GM21423 (cell line): ENCODE measurements at regions not wholly inside any gene's neighbourhood (a gene's known extent, or its start where the extent isn't known, plus 50 kb on each side); places are given as distances from the start of the nearest gene placed in this dataset.

Experiments
- ATAC-seq: cut with Tn5 transposase; IDR thresholded peaks from one replicate; pipeline ENCODE4 v1.9.1; 2021; ENCODE audit warnings: mild to moderate bottlenecking, moderate library complexity; ENCODE audit not compliant: unreplicated experiment

DNA sequence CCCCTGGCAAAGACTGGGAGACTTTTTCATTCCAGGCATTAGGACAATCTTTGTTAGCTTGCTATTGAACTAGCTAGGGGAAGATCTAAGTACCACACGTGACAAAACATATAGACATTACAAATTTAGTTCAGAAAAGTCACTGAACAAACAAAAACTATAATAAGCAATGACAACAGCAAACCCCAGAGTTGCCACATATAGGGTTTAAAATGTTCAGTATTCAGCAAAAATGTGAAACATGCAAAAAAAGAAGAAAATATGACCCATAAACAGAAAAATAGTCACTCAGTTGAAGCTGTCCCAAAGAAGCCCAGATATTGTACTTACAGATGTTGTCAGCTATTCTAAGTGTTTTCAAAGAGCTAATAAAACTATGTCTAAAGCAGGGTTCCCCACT, 431.1 kb upstream of the CDH2 start:
- no peak for ATAC-seq

DNA sequence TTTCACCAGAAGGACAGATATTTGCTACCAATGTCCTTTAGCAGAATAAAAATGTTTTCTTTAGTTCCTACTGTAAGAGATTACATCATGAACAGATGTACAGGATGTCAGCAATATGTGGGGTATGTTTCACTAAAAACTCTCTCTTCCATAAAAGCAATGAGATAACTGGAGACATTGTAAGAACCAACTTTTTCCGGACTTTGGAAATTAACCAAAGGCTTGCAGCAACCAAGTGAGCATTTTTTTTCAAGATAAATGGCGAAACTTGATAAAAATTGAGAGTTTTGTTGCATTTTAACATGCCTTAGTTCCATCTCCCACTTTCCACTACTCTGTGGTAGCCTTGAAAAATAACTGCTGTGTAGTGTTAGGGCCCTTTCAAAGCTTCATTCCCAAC, 429.8 kb upstream of the CDH2 start:
- no peak for ATAC-seq

DNA sequence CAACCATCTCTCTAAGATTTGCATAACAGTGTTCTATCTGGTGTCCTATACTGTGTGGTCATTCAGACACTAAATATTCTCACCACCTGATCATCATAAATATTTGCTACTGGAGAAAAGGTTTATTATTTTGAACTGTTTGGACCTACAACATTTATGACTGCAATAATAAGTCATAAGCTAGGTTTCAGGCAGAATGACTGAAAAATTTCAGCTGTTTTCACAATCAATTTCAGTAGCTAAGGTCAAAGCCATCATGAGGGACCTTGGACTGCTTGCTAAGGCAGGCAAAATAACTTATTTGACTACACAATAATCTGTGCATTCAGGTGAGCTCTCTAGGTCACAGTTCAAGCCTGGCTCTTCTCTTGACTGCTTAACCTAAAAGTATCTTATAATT, 425.5 kb upstream of the CDH2 start:
- ATAC-seq, result no peak

DNA sequence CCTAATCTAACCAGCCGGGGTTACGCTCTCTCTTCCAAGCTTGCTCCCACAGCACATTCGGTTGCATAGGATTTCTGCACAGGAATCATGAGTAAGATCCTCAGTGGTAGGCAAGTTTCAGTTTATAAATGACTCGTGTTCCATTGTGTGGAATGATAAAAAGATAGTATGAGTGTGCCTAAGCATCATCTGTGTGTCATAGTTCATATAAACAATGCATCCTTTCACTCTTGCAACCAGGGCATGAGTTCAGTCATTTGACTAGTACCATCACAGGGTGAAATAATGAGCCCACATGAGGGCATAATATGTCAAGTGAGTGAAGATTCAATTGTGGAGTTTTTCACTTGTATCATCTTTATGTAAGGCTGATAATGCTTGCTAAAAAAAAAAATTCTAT, 417.1 kb upstream of the CDH2 start:
- ATAC-seq, result no peak

DNA sequence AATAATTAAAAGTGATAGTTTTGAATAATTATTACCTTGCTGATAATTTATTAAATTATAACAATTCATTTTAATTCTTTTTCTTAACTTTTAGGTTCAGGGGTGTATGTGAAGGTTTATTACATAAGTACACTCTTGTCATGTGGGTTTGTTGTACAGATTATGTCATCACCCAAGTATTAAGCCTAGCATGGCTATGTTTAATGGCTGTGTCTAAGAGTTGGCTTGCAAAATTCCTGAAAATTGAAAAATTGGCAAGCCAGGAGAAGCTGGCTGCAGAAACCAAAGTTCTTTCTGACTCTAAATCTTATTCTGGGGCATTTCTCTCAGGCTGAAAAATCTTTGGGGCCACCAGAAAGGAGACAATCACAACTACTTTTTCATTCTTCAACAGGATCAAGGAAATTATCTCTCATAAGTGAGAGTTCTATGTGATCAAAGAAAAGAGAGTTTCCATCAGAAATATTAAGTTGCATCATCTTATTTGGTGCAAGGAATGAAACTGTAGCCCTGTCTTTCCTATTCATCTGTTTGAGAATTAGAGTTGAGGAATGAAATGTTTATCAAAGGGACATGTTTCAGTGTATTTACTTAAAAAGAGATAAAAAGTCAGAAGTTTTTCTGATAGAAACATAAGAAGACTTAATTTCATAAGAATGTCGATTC, 412.1 kb upstream of the CDH2 start:
- no peak for ATAC-seq

DNA sequence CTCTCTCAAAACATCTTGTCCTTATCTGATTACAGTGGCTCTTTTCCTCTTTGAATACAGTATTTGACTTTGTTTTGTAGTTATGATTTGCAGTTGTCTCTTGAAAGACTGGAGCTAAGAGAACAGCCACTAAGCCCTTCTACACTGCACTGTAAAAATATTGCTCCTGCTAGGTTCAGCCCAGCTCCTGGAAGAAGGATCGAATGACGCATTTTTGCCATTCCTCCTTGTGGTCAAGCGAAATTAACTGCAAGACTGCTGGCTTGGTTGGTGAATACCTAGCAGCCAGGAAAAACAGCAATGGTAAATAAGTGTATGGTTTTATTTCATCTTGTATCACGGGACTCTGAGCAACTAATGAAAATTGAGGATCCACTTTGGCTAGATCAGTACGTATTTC, 407.8 kb upstream of the CDH2 start:
- ATAC-seq, result no peak

DNA sequence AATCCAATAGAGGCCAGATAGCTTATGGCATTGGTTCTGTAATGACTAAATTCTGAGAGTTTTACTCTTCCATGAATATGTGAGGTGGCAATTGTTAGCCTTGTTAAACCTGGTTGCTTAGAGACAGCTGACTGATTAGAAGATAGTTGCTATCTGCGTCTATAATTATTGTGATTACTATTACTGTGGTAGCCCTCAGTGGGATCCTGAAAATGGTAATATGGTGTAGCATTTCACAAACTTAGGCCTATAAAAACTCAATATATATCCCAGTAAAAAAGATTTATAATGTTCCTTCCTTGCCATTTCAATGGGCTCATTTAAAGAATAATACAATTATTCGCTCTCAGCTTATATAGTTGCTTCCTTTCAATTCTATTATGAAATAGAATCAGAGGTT, 405.8 kb upstream of the CDH2 start:
- no peak for ATAC-seq

DNA sequence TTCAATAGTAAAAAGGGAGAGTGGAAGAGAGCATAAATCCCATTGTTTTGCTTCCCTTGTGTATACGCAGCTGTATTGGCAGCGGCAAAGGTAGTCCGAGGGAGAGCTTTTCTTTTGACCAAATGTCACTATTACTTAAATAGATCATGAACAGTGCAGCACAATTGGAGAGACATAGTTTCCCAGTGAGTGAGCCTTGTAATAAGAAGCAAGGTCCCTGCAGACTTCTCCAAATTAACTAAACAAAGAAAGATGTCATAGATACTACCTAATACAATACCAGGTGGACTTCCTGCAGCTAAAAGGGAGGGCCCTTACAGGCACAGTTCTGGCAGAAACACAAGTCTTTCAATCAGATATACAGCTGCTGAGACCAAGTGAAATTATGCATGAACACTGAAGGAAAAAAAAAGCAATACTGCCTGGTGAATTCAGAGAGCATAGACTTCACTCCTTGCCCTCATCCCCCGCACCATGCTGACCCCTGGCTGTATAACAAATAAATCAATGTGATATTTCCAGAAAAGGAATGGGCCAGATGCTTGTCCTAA, 404.7 kb upstream of the CDH2 start:
- ATAC-seq, result no peak

DNA sequence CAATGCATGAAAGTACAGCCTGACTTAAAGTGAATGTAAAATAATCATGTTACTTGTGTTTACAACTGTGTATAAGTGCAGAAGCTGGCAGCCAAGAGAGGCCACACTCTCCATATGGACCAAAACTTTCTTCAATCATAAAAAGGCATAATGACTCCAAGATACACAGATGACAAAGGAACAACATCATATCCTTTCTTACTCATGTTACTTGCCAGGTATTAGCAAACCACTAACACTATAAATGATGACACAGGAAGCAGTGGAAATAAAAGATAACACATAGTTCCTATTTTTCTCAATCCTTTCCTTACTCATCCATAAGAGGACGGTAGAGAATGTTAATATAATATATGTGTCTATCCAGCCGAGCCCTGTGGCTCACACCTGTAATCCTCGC, 400.0 kb upstream of the CDH2 start:
- no peak for ATAC-seq

DNA sequence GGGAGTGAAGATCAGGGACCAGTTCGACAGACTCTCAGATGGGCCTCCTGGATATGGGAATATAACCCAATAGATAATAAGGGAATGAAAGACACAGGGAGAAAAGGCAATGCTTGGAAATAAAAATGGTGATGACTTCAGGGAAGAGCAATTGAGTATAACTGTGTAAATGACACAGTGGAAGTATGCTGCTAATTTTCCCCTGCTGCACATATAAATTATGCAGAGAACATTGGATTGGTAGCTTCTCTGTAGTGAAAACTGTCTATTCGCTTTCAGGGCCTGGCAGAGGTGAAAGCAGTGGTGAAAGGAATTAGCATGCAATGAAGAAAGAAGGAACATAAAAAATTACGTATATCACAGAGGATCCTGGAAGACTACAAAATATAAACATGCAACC, 398.2 kb upstream of the CDH2 start:
- no peak for ATAC-seq

DNA sequence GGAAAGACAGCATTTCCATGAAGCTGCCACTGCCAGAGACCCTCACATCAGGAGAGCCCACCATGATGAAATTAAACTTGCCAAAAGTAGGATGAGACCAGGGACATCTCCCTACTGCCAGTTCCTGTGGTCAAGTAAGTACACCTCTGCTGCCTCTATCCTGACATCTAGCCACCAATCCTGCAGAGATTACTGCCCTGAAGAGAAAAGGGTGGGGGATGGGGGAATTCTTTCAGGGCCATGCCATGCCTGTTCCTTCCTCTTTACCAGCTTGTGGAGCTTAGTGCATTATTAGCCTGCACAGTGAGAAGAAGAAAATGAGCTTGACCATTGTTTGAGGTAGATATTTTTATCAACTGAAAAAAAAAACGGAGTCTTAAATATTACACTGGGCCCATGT, 397.2 kb upstream of the CDH2 start:
- no peak for ATAC-seq

DNA sequence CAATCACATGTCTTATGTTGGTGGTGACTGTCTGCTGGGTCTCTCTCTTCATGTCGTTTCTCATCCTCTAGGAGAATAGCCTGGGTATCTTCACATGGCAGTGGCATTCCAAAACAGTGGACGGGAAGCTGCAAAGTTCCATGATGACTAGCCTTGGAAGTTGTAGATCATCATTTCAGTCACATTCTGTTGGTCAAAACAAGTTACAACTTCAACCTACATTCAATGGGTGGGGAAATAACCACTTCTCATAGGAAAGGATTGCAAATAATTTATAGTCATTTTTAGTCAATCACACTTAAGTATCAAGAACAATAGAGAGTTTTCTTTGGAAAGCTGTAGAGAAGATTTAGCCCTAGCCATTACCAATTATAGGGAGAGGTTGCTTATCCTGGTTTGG, 395.0 kb upstream of the CDH2 start:
- no peak for ATAC-seq

DNA sequence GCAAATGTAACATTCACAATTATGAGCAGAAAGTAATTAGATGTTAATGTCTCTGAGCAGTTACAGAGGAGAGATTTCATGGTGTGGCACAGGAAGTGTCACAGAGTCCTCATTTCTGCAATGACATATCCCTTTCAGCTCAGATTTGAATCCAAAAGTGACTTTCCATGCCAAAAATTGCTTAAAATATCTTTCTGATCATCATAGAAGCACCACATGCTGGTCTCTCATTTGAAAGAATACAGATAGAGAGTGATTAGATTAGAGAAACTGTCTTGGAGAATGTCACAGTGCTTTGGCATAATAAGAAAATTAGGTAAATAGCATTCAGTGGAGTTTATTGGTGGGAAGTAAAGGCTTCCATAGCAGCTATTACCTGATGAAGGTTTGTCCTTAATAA, 383.4 kb upstream of the CDH2 start:
- ATAC-seq, result no peak

DNA sequence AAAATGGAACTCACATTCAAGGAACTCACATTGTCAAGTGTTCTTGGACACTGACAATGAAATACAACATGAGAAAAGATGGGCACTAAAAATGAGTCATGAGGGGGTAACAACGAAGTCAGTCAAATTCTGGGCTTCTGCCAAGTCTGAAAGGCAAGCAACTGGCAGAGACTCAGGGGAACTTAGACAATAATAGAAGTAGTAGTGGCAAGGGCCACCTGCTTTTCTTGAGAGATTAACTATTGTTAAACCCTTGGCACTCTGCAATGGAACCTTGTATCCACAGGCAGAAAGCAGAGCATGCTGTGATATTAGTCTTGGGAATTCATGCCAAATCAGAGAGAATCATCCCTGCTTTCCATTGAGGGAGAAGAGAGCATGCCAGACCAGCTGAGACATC, 382.6 kb upstream of the CDH2 start:
- no peak for ATAC-seq

DNA sequence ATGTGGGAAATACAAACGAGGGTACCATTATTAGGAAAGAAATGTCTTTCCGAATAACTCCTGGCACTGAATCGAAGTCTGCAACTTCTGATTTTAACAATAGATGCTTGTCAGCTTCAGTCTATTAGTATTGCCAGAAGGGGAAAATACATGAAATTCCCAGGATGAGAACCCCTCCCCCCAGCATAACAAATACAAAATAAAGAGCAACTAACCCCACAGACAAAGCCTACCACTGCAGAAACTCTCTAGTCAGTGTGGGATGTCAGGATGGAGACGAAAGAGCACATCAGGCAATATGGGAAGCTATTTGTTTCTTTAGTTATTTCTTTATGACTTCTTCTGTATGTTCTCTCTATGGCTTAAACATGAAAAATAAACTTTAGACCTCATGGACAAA, 365.0 kb upstream of the CDH2 start:
- ATAC-seq, result no peak

DNA sequence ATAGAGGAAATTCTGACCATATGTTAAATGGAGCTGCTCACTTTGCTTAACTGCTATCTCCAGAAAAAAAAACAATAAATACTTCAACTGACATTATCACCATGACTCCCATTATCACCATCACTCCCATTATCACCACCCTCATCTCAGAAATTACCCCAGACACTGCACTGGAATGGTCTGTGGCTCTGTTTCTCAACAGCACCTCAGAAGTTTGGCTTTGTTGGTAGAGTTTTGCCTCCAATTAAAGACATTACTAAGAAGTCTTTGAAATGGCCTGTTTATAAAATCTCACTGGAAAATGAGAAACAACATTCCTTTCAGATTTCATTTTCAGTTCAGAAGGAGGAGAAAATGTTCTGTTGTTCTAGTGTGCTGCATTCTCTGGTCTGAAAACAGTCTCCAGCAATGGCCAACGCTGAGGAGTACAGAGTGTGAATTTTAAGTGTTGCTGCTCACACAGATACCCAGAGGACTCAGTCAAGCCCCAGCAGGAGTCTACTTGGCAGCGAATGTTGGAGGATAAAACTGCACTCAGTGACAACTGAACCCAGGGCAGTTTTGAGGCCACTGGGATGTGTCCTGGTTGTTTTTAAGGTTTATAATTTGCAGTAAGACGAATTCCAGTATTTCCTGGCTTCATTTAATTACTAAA, 364.5 kb upstream of the CDH2 start:
- ATAC-seq, result no peak

DNA sequence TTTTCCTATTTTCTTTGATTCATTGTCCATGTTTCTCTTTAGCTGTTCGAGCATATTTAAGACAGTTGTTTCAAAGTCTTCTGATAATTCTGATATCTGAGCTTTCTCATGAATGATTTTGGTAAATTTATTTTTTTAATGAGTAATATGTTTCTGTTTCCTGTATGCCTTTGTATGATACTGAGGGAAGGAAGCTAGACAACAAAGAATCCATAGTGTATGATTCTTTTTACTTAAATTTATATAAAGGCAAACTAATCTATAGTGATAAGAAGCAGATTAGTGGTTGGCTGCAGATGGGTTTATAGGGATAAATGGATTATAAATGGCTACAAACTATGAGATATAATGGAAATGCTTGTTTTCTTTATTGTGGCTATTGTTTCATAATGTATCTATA, 352.7 kb upstream of the CDH2 start:
- ATAC-seq, result no peak

DNA sequence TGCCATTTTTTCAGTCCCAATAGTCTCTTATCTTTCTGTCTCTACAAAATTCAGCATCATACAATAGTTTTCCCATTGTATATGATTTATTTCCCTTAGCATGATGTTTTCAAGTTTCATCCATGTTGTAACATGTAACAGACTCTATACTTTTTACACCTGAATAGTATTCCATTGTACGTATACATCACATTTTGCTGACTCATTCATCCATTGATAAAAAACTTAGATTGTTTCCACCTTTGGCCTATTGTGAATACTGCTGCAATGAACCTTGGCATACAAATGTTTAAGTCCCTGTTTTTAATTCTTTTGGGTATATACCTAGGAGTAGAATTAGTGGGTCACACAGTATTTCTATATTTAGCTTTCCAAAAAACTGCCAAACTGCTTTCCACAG, 349.3 kb upstream of the CDH2 start:
- no peak for ATAC-seq

DNA sequence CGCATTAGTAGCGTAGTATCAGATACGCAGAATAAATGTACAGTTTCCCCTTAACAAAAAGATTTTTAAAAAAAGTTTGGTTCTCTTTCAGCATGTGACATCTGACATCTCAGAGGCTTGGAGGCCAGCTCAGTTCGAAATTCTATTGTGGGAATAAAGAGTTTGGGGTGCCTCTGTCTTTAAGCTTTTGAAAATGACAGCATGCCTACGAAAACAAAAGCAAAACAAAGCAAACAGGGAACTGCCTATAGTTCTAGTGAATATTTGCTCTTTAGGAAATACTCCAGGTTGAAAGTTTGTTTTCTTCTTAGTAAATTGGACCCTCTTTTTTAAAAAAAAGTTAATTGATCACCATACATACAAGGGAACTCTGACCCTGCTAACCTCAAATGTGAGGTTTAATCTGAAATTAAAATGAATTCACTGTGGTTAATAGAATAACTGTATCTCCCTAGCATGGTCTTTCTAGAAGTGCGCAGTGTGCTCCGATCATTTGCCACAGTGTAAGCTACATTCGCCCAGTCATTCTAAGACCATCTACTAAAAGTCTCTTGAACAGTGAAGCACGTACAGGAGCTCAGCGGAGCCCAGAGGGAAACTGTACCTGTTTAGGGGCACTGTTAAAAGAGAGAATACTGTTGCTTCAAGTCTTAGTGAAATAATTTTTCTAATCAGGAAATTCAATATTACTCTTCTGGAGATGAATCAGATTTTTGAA, 347.0 kb upstream of the CDH2 start:
- no peak for ATAC-seq

DNA sequence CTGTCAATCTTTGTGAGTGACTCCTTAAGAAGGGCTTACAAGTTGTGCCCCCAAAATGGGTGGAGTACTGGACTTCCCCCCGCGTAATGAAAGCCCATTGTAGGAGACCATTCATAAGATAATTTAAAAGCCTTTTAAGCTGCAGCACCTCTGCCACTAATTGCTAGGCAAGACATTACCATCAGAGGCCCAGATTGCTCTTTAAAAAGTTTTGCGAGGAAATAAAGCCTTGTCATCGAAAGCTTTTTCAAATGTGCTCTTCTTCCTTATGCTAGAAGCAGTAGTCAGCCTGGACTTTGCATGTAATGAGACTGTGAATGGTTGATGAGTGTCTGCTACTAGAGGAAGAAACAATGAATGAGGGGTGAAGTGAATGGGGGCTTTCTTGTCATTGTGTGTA, 345.3 kb upstream of the CDH2 start:
- no peak for ATAC-seq

DNA sequence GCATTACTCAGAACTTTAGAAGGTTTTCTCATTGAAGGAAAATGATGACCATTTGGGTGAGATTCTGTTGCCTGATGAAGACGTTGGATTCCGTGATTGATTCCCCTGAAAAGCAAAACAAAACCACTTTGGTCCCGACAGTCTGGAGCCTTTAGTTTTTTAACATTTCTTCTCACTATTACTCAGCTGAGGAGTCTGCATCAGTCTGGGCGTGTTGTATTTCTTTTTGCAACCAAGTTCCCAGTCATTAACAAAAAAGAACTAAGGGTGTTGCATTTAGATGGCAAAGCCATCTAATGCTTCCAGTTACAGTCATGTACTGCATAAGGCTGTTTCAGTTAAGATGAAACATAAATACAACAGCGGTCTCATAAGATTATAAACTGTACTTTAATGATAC, 343.1 kb upstream of the CDH2 start:
- no peak for ATAC-seq

DNA sequence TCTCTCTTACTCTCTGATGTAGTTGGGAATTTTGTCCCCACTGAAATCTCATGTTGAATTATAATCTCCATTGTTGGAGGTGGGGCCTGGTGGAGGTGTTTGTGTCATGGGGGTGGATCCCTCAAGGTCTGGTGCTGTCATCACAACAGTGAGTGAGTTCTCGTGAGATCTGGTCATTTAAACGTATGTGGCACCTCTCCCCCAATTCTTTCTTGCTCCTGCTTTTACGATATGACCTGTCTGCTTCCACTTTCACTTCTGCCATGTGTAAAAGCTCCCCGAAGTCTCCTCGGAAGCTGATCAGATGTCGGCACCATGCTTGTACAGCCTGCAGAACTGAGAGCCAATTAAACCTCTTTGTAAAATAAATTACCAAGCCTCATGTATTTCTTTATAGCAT, 337.8 kb upstream of the CDH2 start:
- no peak for ATAC-seq
